Iris pigment epithelial cell (primary cell): ENCODE measurements at regions not wholly inside any gene's neighbourhood (a gene's known extent, or its start where the extent isn't known, plus 50 kb on each side); places are given as distances from the start of the nearest gene placed in this dataset.
"Not testable (repeated sequence)": the region's sequence is repeated elsewhere in the genome, so short reads cannot be mapped to it uniquely, and the experiment has no call there.

Experiments
- DNase-seq: peaks from one replicate; pipeline ENCODE4 v3.0.0-alpha.2; 2011; ENCODE audit warnings: low read depth

DNA sequence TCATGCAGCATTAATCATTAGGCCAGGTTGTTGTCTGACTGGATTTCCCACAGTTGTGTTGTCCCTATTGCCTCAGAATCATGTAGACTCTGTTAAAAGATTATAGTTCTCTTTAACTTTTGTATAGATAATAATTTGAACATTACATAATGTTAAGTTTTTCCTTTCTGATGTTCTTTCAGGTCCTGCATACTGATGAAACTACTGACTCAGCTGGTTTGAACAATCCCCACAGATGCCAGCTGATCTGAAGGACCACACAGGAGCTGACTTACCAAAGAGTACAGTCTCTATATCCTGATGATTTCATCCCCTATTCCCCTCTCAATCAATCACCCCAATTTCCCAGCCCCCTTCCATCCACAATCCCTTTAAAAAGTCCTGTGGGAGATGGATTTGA, 341.2 kb upstream of the MGAT4C start:
- no peak for DNase-seq

DNA sequence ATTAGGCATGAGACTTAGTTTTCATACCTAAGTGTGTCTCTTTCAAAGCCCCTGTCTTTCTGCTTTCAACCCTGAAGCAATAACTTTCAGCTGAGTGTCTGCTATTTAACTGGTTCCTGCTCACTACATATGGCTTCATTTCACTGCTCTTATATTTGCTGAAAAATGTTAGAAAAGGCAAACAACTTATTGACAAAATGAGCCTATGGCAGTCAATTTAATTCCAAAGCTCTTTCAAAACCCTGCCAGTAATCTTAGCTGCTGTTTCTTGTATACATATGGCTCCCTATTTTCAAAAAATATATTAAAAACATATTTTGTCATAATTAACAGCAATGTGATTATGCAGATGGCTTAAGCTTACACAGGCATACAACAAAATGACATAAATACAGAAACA, 334.1 kb upstream of the MGAT4C start:
- no peak for DNase-seq

DNA sequence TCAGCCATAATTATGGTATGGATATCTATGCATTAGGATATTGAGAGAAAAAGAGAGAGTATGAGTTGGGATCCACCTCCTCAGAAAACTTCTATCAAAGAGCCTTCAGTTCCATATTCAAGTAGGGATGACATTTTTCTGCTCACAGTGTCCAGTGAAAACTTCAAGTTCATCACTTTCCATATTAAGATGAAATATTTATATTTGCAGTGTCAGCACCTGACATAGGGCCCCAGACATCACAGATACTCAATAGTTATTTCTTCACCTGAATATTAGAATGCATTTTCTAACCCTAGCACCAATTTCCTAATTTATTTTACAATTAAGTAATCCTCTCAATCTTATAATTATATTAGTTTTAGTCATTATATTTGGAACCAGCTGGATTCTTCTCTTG, 318.0 kb upstream of the MGAT4C start:
- no peak for DNase-seq

DNA sequence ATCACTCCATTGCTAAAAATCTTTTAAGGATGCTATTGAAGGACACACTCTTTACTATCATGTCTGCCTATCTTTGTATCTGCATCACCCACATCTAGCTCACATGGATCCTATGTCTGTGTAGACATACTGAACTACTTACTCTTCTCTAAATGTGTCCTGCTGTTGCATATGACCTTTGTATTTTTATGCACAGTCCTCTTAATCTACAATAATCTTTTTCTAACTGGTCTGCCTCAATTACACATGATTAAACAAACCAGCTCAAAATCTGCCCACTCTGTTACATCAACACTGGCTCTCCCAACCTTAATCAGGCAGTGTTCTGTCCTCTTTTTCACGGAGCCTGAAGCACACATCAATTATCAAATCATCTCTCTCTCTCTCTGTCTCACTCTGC, 316.3 kb upstream of the MGAT4C start:
- no peak for DNase-seq

DNA sequence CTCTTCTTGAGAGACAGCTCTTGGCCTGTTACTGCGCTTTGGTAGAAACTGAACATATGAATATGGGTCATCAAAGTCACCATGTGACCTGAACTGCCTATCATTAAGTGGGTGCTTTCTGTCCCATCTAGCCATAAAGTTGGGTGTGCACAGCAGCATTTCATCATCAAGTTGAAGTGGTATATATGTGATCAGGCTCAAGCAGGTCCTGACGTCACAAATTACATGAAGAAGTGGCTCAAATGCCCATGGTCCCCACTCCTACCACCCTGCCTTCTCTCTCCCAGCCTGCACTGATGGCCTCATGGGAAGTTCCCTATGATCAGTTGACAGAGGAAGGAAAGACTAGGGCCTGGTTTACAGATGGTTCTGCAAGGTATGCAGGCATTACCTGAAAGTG, 308.8 kb upstream of the MGAT4C start:
- no peak for DNase-seq

DNA sequence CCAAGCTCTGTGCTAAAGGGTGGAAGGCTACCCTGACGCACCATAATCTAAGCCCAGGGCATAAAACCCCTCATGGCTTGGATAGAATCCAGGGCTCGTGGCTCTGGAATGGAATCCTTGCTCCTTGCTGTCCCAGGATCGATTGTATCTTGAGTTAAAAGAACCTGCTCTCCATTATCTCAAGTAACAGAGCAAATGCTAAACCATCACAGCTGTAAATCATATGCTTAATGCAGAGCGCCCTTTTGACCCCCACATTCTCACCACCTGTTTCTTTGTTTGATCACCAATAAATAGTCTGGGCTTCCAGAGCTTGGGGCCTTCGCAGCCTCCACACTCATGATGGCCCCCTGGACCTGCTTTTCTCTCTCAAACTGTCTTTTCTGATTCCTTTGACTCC, 299.3 kb upstream of the MGAT4C start:
- DNase-seq, result not testable (repeated sequence)

DNA sequence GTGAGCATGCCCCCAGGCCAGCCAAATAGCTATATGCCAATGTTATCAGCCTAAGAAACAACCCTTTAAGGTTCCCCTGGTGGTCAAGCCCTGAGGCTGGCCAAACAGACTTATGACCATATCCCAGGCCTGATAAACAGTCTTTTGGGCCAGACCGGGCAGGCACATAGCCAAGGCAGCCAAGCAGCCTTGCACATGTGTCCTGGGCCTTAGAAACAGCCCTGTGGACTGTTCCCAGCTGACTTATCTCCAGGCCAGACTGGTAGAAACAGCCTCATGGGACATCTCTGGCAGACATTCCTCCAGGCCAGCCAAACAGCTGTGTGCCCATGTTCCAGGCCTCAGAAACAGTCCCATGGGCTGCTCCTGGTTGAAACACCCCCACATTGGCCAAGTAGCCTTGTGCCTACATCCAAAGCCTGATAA, 295.0 kb upstream of the MGAT4C start:
- no peak for DNase-seq

DNA sequence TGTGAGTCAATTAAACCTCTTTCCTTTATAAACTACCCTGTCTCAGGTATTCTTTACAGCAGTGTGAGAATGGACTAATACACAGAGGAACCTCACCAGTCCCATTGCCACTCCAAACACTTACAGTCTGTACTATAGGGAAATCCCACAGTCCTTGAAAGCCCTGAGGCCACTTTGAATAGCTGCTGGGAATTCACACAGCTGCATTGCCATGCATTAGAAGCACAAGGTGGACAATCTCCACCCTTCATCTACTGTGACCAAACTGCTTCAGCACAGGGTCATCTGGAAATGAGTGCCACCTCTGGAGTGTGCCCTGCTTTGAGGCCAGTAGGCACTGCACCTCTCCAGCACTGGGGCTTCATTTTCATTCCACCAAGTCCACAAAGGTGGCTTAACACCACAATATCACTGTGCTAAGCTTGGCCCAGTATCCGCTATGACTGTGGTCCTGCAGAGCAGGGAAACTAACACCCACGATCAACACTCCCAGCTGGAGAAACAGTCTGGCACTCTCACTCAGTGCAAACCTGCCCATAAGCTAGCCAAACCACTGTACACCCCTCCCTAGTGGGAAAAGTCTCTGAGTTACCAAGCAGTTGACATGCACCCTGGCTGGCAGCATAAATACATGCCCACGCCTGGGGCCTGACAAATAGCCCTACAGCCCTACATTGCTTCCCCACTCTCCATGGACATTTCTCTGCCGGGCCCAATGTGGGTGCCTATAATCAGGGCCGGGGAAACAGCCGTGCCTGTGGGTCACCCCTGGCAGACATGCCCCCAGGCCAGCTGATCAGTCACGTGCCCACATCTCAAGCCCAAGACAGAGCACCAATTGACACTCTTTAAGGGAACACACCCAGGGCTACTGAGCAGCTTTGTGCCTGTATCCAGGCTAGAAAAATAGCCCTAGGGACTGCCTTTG, 294.3 kb upstream of the MGAT4C start:
- DNase-seq, result no peak

DNA sequence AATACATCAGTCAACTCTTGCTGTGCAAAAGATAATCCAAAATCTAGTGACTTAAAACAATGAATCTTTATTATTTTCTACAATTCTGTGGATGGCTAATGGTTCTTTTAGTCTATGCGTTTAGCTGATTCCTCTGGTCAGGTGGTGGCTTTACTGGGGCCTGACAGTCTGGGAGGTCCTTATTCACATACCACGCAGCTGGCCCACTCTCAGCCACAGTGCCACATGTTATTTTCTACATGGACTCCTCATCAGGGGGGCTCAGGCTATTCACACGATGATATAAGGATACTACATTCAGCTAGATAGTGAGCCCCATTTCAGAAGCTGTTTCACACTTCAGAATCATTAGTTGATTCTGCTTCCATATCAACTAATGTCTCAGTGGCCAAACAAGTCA, 287.5 kb upstream of the MGAT4C start:
- DNase-seq, result no peak

DNA sequence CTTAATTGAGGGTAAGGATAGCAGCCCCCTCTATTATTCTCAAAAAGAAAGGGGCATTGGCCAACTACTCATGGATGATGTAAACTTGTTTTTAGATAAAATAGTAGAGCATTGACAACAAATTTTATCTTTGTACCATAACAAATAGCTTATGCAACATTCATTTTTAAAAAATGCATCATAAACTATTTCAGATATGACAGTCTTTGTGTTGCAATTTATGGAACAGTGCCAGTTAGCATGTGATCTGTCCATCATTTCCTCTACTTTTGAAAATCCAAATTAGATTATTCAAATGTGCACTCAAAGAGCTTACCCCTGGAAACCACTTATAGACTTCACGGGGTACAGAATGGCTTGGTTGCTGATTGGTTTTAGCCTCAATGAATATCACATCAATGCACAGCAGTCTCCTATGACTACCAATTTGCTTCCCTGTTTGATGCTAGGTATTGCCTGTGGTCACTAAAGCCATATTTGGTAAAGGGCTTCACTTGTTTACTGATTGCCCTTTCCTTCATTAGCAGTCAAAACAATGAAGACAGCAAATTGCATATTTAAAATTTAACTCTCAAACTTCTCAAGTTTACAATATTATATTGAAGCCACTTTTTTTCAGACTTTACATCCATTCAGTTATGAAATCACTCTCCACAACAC, 274.9 kb upstream of the MGAT4C start:
- peak; percentile 65 for DNase-seq

DNA sequence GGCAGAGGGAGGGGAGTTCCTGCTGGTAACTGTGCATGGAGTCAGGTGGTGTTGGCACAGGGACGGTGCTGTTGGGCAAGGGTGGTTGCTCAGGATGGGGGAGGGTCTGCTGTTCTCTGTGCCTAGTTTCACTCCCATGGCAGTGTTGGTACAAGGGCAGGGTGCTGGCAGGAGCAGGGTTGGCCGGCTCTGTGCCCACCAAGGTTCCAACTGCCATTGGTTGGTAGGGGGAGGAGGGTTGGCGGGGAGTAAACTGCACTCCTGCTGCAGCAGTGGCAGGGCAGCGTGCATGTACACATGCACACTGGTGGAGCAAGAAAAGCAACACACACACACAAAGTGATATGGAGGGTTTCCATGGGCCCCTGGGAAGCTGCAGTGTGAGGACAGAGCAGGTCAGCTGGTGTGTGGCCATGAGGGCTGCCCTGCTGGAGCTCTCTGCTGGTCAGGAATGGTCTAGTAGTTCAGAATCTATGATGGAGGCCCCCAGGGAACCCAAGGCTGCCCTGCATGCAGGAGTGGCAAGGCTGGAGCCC, 269.9 kb upstream of the MGAT4C start:
- DNase-seq, result no peak

DNA sequence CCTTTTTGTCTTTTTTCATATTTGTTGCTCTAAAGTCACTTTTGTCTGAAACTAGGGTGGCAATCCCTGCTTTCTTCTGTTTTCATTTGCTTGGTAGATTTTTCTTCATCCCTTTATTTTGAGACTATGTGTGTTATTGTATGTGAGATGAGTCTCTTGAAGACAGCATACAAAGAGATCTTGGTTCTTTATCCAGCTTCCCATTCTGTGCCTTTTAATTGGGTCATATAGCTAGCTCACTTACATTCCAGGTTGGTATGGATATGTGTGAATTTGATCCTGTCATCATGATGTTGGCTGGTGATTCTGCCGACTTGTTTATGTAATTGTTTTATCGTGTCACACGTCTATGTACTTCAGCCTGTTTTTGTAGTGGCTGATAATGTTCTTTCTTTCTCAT, 267.7 kb upstream of the MGAT4C start:
- DNase-seq, result no peak

DNA sequence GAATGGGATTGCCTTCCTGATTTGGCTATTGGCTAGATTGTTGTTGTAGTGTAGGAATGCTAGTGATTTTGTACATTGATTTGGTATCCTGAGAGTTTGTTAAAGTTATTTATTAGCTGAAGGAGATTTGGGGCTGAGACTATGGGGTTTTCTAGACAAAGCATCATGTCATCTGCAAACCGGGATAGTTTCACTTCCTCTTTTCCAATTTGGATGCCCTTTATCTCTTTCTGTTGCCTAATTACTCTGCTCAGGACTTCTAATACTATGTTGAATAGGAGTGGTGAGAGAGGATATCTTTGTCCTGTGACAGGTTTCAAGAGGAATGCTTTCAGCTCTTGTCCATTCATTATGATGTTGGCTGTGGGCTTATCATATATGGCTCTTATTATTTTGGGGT, 265.7 kb upstream of the MGAT4C start:
- DNase-seq, result no peak

DNA sequence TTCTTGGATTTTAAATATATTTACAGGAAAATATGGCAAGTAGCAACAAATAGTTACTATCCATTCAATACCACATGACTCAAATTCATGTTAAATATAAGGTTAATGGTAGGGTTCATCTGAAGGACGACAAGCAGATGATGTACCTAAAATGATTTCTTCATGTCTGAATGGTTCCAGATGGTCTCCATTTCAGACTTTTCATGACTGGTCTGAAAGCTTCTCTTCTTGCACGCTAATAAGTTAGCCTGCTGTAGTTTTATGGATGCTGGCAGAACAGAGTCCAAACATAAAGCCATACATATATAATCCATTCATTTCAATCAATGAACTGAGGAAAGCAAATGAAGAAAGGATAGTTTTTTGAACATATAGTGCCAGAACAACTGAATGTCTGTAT, 257.0 kb upstream of the MGAT4C start:
- DNase-seq, result peak; percentile 10

DNA sequence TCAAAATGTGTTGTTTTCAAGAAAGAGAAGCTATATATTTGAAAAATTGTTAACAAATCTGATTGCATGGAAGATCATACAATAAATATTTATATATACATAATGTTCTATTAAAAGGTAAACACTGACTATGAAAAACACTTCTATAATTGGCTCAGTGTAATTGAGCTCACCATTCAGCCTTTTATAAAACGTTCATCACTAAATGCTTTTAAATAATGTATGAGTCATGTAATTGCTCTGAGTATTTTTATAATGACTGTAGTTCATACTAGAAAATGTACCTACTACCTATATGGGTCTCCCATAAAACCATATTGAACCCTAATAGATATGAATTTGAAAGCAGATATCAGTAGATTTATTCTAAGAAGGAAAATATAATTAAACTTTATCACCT, 240.4 kb upstream of the MGAT4C start:
- no peak for DNase-seq

DNA sequence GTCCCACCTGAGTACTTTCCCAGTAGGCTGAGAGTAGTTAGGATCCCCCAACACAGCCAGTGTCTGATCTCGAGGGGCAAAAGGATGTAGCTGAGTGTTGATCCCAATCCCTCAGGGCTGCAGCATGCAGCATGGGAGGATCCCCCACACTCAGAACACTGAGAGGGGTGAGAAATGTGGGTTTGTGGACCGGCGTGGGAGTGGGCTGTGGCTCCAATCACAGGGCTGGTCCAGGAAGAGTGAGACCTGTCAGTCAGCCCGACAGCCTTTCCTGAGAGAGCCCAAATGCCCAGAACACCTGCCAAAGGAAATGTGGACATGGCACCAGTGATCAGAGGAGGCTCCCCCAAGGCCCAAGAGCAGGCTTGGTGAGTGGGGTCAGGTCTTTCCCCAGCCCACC, 228.3 kb upstream of the MGAT4C start:
- no peak for DNase-seq

DNA sequence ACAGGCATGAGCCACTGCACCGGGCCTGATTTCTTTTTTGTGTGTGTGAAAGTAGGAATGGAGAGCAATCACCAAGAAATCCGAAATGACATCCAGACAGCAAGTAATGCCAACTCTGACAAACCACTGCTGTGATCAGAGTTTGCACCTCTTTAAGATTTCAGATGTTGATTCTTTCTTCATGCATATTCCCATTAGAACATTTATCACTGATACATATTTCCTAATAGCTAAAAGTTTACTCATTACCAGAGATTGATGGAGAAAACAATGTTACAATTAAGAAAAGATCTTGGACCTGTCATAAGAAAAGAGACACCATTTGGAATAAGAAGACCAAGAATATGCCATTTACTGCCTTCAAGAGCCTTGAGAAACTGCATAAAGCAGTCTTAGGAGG, 217.0 kb upstream of the MGAT4C start:
- no peak for DNase-seq

DNA sequence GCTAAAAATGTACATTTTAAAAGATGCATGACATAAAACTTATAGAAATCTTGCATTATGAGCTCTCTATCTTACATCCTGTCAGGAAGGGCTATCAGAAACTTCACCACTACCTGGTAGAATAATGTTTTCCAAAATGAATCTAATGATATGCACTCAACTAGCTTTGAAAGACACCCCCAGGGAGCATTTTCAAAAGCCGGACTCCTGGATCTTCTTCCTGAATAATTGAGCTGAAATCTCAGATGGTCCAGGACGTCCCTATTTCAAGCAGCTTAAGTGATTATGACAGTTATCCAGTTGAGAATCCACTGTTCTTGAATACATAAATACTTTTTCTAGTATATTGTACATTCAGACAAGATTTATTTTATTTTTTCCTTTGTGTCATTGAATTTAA, 200.6 kb upstream of the MGAT4C start:
- no peak for DNase-seq

DNA sequence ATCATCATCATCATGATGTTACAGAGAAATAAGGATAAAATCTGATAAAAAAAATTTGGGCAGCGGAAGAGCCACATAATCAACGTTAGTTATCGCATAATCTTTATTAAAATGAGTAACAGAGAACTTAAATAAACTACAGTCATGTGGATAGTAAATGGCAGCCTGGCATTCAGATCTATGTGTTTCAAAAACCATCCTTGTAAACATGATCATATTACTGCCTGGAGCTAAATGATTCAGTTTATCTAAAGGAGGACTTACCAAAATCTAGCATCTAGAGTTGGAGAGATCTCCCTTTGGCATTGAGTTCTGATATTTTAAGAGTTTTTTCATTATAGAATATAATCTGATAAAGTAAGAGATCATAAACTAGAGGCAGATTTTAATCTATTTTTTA, 200.1 kb upstream of the MGAT4C start:
- DNase-seq, result no peak

DNA sequence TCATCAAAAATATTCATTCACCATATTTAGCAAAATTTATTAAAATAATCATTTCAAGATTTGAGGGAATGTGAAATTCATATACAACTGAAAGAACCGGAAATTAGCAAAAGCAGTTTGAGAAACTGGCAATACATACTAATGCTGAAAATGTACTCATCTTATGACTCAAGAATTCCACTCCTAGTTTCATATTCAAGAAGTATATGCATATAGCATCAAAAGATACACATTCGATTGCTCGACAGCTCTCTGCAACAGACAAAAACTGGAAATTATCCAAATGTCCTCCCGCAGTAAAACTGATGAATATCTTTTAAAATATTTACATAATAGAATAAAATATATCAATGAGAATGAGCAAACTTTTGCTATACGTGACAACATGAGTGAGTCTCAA, 189.2 kb upstream of the MGAT4C start:
- no peak for DNase-seq

DNA sequence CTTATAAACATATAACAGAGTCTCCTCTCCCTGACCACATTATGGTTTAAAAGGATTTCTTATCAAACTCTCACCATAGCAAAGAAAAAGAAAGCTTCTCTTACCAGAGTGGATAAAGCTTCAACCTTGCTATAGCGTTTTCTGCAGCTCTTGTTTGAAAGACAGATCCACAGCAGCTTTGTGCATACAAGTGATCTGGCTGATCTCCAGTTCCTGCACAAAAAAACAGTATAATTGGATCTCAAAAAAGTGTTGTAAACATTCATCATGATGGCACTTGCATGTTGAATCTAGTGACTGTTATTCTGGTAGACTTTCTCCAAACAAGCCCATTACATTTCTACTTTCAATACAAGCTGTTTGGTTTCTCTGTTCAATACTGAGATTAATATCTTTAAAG, 178.9 kb upstream of the MGAT4C start:
- no peak for DNase-seq

DNA sequence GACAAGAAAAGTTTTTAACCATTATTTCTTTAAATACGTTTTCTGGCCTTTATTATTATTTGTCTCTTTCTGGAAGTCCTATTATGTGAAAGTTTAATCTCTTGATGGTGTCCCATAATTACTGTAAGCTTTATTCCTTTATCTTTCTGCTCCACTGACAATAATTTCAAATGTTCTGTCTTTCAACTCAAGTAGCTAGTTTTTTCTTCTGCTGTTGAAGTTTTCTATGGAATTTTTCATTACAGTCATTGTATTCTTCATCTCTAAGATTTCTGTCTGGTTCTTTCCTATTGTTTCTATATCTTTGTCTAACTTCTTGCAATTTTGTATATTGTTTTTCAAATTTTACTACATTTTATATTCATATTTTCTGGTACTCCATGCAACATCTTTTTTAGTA, 173.6 kb upstream of the MGAT4C start:
- DNase-seq, result no peak

DNA sequence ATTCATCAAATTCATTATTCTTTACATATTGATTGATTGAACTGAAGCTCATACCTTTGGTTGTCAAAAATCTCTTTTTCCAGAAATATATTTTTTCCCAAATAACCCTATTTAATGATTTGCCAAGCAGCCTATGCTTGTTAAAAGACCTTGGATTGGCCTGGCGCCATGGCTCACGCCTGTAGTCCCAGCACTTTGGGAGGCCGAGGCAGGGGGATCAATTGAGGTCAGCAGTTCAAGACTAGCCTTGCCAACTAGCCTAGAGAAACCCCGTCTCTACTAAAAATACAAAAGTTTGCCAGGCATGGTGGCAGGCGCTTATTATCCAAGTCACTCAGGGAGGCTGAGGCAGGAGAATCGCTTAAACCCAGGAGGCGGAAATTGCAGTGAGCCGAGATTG, 165.1 kb upstream of the MGAT4C start:
- DNase-seq, result no peak
